HFFc6 (cell line): ENCODE measurements at regions not wholly inside any gene's neighbourhood (a gene's known extent, or its start where the extent isn't known, plus 50 kb on each side); places are given as distances from the start of the nearest gene placed in this dataset.
"Not testable (repeated sequence)": the region's sequence is repeated elsewhere in the genome, so short reads cannot be mapped to it uniquely, and the experiment has no call there.

Experiments
- DNase-seq: peaks from one replicate; pipeline ENCODE4 v3.0.0-alpha.2; 2018
- H3K27ac Mint-ChIP-seq: 2 replicates; pipeline ENCODE4 v1.8.0; 2020; ENCODE audit warnings: mild to moderate bottlenecking, mixed read lengths
- H3K27me3 Mint-ChIP-seq: 2 replicates; pipeline ENCODE4 v1.8.0; 2021; ENCODE audit warnings: mild to moderate bottlenecking, moderate library complexity, mixed read lengths; ENCODE audit not compliant: insufficient read depth
- H3K36me3 Mint-ChIP-seq: 2 replicates; pipeline ENCODE4 v1.8.0; 2021; ENCODE audit warnings: low read depth, mixed read lengths
- H3K4me1 Mint-ChIP-seq: 2 replicates; pipeline ENCODE4 v1.8.0; 2020; ENCODE audit warnings: low read depth, mixed read lengths
- H3K4me3 Mint-ChIP-seq: 2 replicates; pipeline ENCODE4 v1.8.0; 2020; ENCODE audit warnings: mild to moderate bottlenecking, moderate library complexity, mixed read lengths
- H3K9me3 Mint-ChIP-seq: 2 replicates; pipeline ENCODE4 v1.8.0; 2020; ENCODE audit warnings: mild to moderate bottlenecking, mixed read lengths
- CTCF ChIP-seq: fragments of 200-600 bp; sonication (generic); IDR thresholded peaks from 2 replicates; pipeline ENCODE4 v1.5.0; 2021; ENCODE audit warnings: antibody characterized with exemption, mild to moderate bottlenecking

- Mint-ChIP-seq H3K4me3 (no peak overlapping the region), H3K27me3 (peaks cover 21% of the 10 kb centered on the region), H3K36me3 (peaks cover 8% of the 10 kb centered on the region; the same call in 1 of the 2 replicates), H3K4me1 (peaks cover 12% of the 10 kb centered on the region), H3K9me3 (peaks cover 12% of the 10 kb centered on the region), H3K27ac (no peak overlapping the region)
- TF ChIP-seq CTCF: no peak
- DNase-seq: no peak
Measured at GRCh38 chr3:194054540-194054939, 81.4 kb upstream of the HES1 start.

- peaks cover 12% of the 10 kb centered on the region for H3K4me1 Mint-ChIP-seq
- no peak for DNase-seq
- peaks cover 12% of the 10 kb centered on the region for H3K9me3 Mint-ChIP-seq
- peaks cover 8% of the 10 kb centered on the region; the same call in 1 of the 2 replicates for H3K36me3 Mint-ChIP-seq
- no peak overlapping the region for H3K27ac Mint-ChIP-seq
- H3K4me3 Mint-ChIP-seq: no peak overlapping the region
- no peak for TF ChIP-seq CTCF
- H3K27me3 Mint-ChIP-seq: peaks cover 21% of the 10 kb centered on the region
Measured at GRCh38 chr3:194054961-194055360, 81.0 kb upstream of the HES1 start.

- H3K4me3 Mint-ChIP-seq, H3K9me3 Mint-ChIP-seq, H3K36me3 Mint-ChIP-seq, DNase-seq, H3K27ac Mint-ChIP-seq: not testable (repeated sequence)
- peaks cover 12% of the 10 kb centered on the region for H3K4me1 Mint-ChIP-seq
- peaks cover 14% of the 10 kb centered on the region for H3K27me3 Mint-ChIP-seq
Measured at GRCh38 chr3:194056323-194056722, 79.6 kb upstream of the HES1 start.

- peaks cover 10% of the 10 kb centered on the region for H3K27me3 Mint-ChIP-seq
- H3K9me3 Mint-ChIP-seq: no peaks in the 10 kb centered on the region
- H3K4me3 Mint-ChIP-seq: no peak overlapping the region
- H3K27ac Mint-ChIP-seq: no peak overlapping the region
- DNase-seq: no peak
- peaks cover 12% of the 10 kb centered on the region for H3K4me1 Mint-ChIP-seq
- TF ChIP-seq CTCF: no peak
- H3K36me3 Mint-ChIP-seq: no peaks in the 10 kb centered on the region
Measured at GRCh38 chr3:194056731-194057415, 79.1 kb upstream of the HES1 start.

- H3K27ac Mint-ChIP-seq: no peak overlapping the region
Measured at GRCh38 chr3:194057570-194058188, 78.3 kb upstream of the HES1 start.

More at GRCh38 chr3:194057570-194058188, 78.3 kb upstream of the HES1 start:
- no peak for DNase-seq
- no peaks in the 10 kb centered on the region for H3K9me3 Mint-ChIP-seq
- peaks cover 7% of the 10 kb centered on the region for H3K27me3 Mint-ChIP-seq
- no peaks in the 10 kb centered on the region for H3K36me3 Mint-ChIP-seq
- no peak for TF ChIP-seq CTCF
- H3K4me1 Mint-ChIP-seq: peaks cover 12% of the 10 kb centered on the region
- H3K4me3 Mint-ChIP-seq: peak overlapping the region; percentile 53
